HEK293 (cell line): ENCODE measurements at regions not wholly inside any gene's neighbourhood (a gene's known extent, or its start where the extent isn't known, plus 50 kb on each side); places are given as distances from the start of the nearest gene placed in this dataset.

Source experiments
- KLF1 ChIP-seq: fragments of 450-650 bp; formaldehyde crosslinking; IDR thresholded peaks from 2 replicates; pipeline ENCODE4 v1.5.1; 2016; ENCODE audit warnings: missing biosample characterization, missing genetic modification characterization
- ZNF146 ChIP-seq: fragments of 450-650 bp; formaldehyde crosslinking; IDR thresholded peaks from 2 replicates; pipeline ENCODE4 v1.5.1; 2016; ENCODE audit warnings: missing biosample characterization, missing genetic modification characterization
- ZNF248 ChIP-seq: fragments of 450-650 bp; formaldehyde crosslinking; IDR thresholded peaks from 2 replicates; pipeline ENCODE4 v1.5.1; 2017; ENCODE audit warnings: missing biosample characterization, missing genetic modification characterization
- ZNF324 ChIP-seq: fragments of 450-650 bp; formaldehyde crosslinking; IDR thresholded peaks from 2 replicates; pipeline ENCODE4 v1.5.1; 2016; ENCODE audit warnings: missing biosample characterization, missing genetic modification characterization
- TF ChIP-seq, protein P1 (sequence below): fragments of 450-650 bp; formaldehyde crosslinking; IDR thresholded peaks from 2 replicates; pipeline ENCODE4 v1.5.1; 2016; ENCODE audit warnings: missing biosample characterization, missing genetic modification characterization
- TF ChIP-seq, protein P2 (sequence below): fragments of 450-650 bp; formaldehyde crosslinking; IDR thresholded peaks from 2 replicates; pipeline ENCODE4 v1.5.1; 2016; ENCODE audit warnings: missing biosample characterization, missing genetic modification characterization
- TF ChIP-seq, protein P3 (sequence below): fragments of 450-650 bp; formaldehyde crosslinking; IDR thresholded peaks from 2 replicates; pipeline ENCODE4 v1.5.1; 2016; ENCODE audit warnings: missing biosample characterization, missing genetic modification characterization, low read depth

- TF ChIP-seq, protein P1, sequence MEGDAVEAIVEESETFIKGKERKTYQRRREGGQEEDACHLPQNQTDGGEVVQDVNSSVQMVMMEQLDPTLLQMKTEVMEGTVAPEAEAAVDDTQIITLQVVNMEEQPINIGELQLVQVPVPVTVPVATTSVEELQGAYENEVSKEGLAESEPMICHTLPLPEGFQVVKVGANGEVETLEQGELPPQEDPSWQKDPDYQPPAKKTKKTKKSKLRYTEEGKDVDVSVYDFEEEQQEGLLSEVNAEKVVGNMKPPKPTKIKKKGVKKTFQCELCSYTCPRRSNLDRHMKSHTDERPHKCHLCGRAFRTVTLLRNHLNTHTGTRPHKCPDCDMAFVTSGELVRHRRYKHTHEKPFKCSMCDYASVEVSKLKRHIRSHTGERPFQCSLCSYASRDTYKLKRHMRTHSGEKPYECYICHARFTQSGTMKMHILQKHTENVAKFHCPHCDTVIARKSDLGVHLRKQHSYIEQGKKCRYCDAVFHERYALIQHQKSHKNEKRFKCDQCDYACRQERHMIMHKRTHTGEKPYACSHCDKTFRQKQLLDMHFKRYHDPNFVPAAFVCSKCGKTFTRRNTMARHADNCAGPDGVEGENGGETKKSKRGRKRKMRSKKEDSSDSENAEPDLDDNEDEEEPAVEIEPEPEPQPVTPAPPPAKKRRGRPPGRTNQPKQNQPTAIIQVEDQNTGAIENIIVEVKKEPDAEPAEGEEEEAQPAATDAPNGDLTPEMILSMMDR (tag by site-specific recombination), result no peak
- TF ChIP-seq ZNF324 (no peak), ZNF146 (no peak), KLF1 (no peak), ZNF248 (no peak)
- TF ChIP-seq, protein P2, sequence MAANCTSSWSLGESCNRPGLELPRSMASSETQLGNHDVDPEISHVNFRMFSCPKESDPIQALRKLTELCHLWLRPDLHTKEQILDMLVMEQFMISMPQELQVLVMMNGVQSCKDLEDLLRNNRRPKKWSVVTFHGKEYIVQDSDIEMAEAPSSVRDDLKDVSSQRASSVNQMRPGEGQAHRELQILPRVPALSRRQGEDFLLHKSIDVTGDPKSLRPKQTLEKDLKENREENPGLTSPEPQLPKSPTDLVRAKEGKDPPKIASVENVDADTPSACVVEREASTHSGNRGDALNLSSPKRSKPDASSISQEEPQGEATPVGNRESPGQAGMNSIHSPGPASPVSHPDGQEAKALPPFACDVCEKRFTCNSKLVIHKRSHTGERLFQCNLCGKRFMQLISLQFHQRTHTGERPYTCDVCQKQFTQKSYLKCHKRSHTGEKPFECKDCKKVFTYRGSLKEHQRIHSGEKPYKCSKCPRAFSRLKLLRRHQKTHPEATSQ (tag by site-specific recombination), result no peak
- TF ChIP-seq, protein P3, sequence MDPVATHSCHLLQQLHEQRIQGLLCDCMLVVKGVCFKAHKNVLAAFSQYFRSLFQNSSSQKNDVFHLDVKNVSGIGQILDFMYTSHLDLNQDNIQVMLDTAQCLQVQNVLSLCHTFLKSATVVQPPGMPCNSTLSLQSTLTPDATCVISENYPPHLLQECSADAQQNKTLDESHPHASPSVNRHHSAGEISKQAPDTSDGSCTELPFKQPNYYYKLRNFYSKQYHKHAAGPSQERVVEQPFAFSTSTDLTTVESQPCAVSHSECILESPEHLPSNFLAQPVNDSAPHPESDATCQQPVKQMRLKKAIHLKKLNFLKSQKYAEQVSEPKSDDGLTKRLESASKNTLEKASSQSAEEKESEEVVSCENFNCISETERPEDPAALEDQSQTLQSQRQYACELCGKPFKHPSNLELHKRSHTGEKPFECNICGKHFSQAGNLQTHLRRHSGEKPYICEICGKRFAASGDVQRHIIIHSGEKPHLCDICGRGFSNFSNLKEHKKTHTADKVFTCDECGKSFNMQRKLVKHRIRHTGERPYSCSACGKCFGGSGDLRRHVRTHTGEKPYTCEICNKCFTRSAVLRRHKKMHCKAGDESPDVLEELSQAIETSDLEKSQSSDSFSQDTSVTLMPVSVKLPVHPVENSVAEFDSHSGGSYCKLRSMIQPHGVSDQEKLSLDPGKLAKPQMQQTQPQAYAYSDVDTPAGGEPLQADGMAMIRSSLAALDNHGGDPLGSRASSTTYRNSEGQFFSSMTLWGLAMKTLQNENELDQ, result no peak
Observed at GRCh38 chrX:16268206-16268605, 100.9 kb downstream of the MAGEB17 start.
